IMR-90 (cell line): ENCODE measurements at regions not wholly inside any gene's neighbourhood (a gene's known extent, or its start where the extent isn't known, plus 50 kb on each side); places are given as distances from the start of the nearest gene placed in this dataset.

Experiments used
- ATAC-seq: fragments of 200-7000 bp; cut with Tn5 transposase; 2 replicates; pipeline ENCODE4 v1.9.1; 2020; ENCODE audit warnings: low read depth, mild to moderate bottlenecking, moderate library complexity
- BruUV-seq: library from RNA; stranded (reverse); fragments of 400-500 nt; replicated peaks from 2 replicates; lab custom pipeline; 2021; lab: Mats Ljungman, UMichigan
- CTCF ChIA-PET: fragments of 300-600 bp; formaldehyde crosslinking; extraction: SDS; loops from one replicate; lab custom pipeline; 2021; ENCODE audit warnings: antibody characterized with exemption; lab: Yijun Ruan, JAX
- POLR2A ChIA-PET: fragments of 300-600 bp; sonication (Branson Sonifier 250); formaldehyde crosslinking; loops from one replicate; lab custom pipeline; 2022; ENCODE audit warnings: antibody characterized with exemption; ENCODE audit not compliant: unreplicated experiment; lab: Charles Lee
- DNase-seq: peaks from one replicate; pipeline ENCODE4 v3.0.0; 2013
- H2AFZ ChIP-seq: replicated peaks from 2 replicates; pipeline ENCODE3; 2013; ENCODE audit warnings: low read length, mild to moderate bottlenecking; ENCODE audit not compliant: poor library complexity
- H2AK5ac ChIP-seq: 2 replicates; pipeline ENCODE4 v1.6.1; 2013; ENCODE audit warnings: low read depth, low read length, inconsistent platforms
- H2AK9ac ChIP-seq: replicated peaks from 2 replicates; pipeline ENCODE3; 2013; ENCODE audit warnings: mild to moderate bottlenecking, low read depth, low read length, moderate library complexity; ENCODE audit not compliant: poor library complexity
- H2BK120ac ChIP-seq: 2 replicates; pipeline ENCODE4 v1.6.1; 2013; ENCODE audit warnings: low read depth, low read length, inconsistent platforms
- H2BK15ac ChIP-seq: 3 replicates; pipeline ENCODE4 v1.6.1; 2013; ENCODE audit warnings: low read depth, low read length, inconsistent platforms
- H2BK20ac ChIP-seq: 2 replicates; pipeline ENCODE4 v1.6.1; 2013; ENCODE audit warnings: low read depth, mild to moderate bottlenecking, inconsistent platforms, low read length, moderate library complexity
- H2BK5ac ChIP-seq: 2 replicates; pipeline ENCODE4 v1.6.1; 2013; ENCODE audit warnings: mild to moderate bottlenecking, low read depth, low read length, inconsistent platforms; ENCODE audit not compliant: poor library complexity, severe bottlenecking
- H3K14ac ChIP-seq: replicated peaks from 2 replicates; pipeline ENCODE4 v1.6.1; 2013; ENCODE audit warnings: low read depth, low read length, inconsistent platforms
- H3K18ac ChIP-seq: 2 replicates; pipeline ENCODE4 v1.6.1; 2013; ENCODE audit warnings: low read depth, low read length, control low read depth
- H3K23ac ChIP-seq: 2 replicates; pipeline ENCODE4 v1.6.1; 2013; ENCODE audit warnings: low read depth, low read length, inconsistent platforms
- H3K27ac ChIP-seq: 2 replicates; pipeline ENCODE4 v1.5.1; 2013; ENCODE audit warnings: mild to moderate bottlenecking, control low read depth, low read length; ENCODE audit not compliant: insufficient read depth
- H3K27me3 ChIP-seq: 2 replicates; pipeline ENCODE4 v1.6.1; 2013; ENCODE audit warnings: low read length; ENCODE audit not compliant: control insufficient read depth, insufficient read depth
- H3K36me3 ChIP-seq: 2 replicates; pipeline ENCODE4 v1.6.1; 2013; ENCODE audit warnings: low read length, mixed read lengths; ENCODE audit not compliant: control insufficient read depth, insufficient read depth
- H3K4ac ChIP-seq: 2 replicates; pipeline ENCODE4 v1.6.1; 2013; ENCODE audit warnings: low read depth, low read length, inconsistent platforms
- H3K4me1 ChIP-seq: 2 replicates; pipeline ENCODE4 v1.6.1; 2013; ENCODE audit warnings: low read length, mixed read lengths; ENCODE audit not compliant: control insufficient read depth, insufficient read depth
- H3K4me2 ChIP-seq: 2 replicates; pipeline ENCODE4 v1.6.1; 2013; ENCODE audit warnings: low read depth, mild to moderate bottlenecking, control low read depth, low read length, moderate library complexity
- H3K4me3 ChIP-seq: 2 replicates; pipeline ENCODE4 v1.5.1; 2013; ENCODE audit warnings: low read depth, mild to moderate bottlenecking, control low read depth, low read length, moderate library complexity; ENCODE audit not compliant: insufficient read depth
- H3K56ac ChIP-seq: 2 replicates; pipeline ENCODE4 v1.6.1; 2013; ENCODE audit warnings: low read length, inconsistent platforms; ENCODE audit not compliant: insufficient read depth; ENCODE audit errors: extremely low read depth
- H3K79me1 ChIP-seq, 2 experiments: 2 replicates each; pipeline ENCODE4 v1.6.1; 2013; ENCODE audit warnings: low read length in 2 of 2, inconsistent platforms in 1 of 2, low read depth in 1 of 2
- H3K9ac ChIP-seq: 2 replicates; pipeline ENCODE4 v1.6.1; 2013; ENCODE audit warnings: low read depth, low read length, control low read depth
- H3K9me1 ChIP-seq: 2 replicates; pipeline ENCODE4 v1.6.1; 2013; ENCODE audit warnings: low read length, inconsistent platforms; ENCODE audit not compliant: insufficient read depth
- H3K9me3 ChIP-seq: 2 replicates; pipeline ENCODE4 v1.6.1; 2013; ENCODE audit warnings: low read length; ENCODE audit not compliant: control insufficient read depth, insufficient read depth
- H4K20me1 ChIP-seq: 2 replicates; pipeline ENCODE4 v1.6.1; 2013; ENCODE audit warnings: low read length, inconsistent platforms; ENCODE audit not compliant: insufficient read depth
- H4K5ac ChIP-seq: 2 replicates; pipeline ENCODE4 v1.6.1; 2013; ENCODE audit warnings: mild to moderate bottlenecking, low read depth, low read length, control low read depth
- H4K8ac ChIP-seq, 2 experiments: 2 replicates each; pipeline ENCODE4 v1.6.1; 2013; ENCODE audit warnings: low read depth in 2 of 2, low read length in 2 of 2, control low read depth in 1 of 2, inconsistent platforms in 1 of 2
- H4K91ac ChIP-seq: 2 replicates; pipeline ENCODE4 v1.6.1; 2013; ENCODE audit warnings: low read depth, low read length, inconsistent platforms; ENCODE audit not compliant: insufficient read depth
- MAZ ChIP-seq: IDR thresholded peaks from 2 replicates; pipeline ENCODE4 v1.6.1; 2012; ENCODE audit warnings: low read depth, mild to moderate bottlenecking, low read length, improper control_type of control experiment, moderate library complexity, borderline replicate concordance
- NFE2L2 ChIP-seq: fragments of 150-350 bp; IDR thresholded peaks from 2 replicates; pipeline ENCODE4 v1.6.1; 2016; ENCODE audit warnings: low read depth, mild to moderate bottlenecking, low read length
- RCOR1 ChIP-seq: IDR thresholded peaks from 2 replicates; pipeline ENCODE4 v1.6.1; 2012; ENCODE audit warnings: mild to moderate bottlenecking, low read length, improper control_type of control experiment; ENCODE audit not compliant: insufficient replicate concordance
- SMC3 ChIP-seq: fragments of 150-350 bp; IDR thresholded peaks from 2 replicates; pipeline ENCODE4 v1.6.1; 2016; ENCODE audit warnings: low read depth, mild to moderate bottlenecking, antibody characterized with exemption, low read length, moderate library complexity
- WGBS, 2 experiments: methylation state at CpG; one replicate each; pipeline versions ENCODE4 v1.1.5 to v1.1.7; 2013; ENCODE audit warnings: missing lambda C conversion rate in 2 of 2; ENCODE audit not compliant: insufficient read length in 1 of 2; ENCODE audit errors: extremely low coverage in 2 of 2; 5-methylcytosine and 5-hydroxymethylcytosine counted together
- dilution Hi-C: fragments of 300-500 bp; cut with HindIII; formaldehyde crosslinking; loops from one replicate; pipeline ENCODE4 v1.14.3; 2018; ENCODE audit warnings: low sequenced_read_pairs; ENCODE audit not compliant: unreplicated experiment
- in situ Hi-C: fragments of 300-500 bp; cut with MboI; formaldehyde crosslinking; loops from 3 replicates; pipeline ENCODE4 v1.14.3; 2019; ENCODE audit warnings: low sequenced_read_pairs, inconsistent platforms, mixed read lengths
- intact Hi-C: fragments of 100-400 bp; cut with micrococcal nuclease; formaldehyde crosslinking; loops from 2 replicates; pipeline ENCODE4 v1.10.0; 2022

DNA sequence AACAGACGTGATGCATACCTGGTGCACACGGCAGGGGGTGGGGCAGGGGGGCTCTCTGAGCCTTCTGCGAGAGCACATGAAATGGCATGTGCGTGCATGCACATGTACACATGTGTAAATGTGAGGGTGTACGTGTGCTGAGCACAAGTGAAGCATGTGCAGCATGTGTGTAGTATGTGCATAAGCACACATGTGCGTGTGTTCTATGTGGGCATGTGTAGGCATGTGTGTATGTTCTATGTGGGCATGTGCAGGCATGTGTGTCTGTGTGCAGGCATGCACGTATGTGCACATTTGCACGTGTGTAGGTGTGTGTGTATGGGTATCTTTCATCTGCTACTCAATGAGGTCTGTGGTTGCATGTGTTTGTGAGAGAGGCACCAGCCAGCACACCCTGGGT is 371.2 kb downstream of the CTTN start:
- H3K4ac ChIP-seq: no peak overlapping the region
- no peak overlapping the region for H3K4me3 ChIP-seq
- H2BK20ac ChIP-seq: no peak overlapping the region
- no peaks in the 10 kb centered on the region for H3K4me1 ChIP-seq
- H3K79me1 ChIP-seq: no peaks in the 10 kb centered on the region
- H3K27me3 ChIP-seq: no peaks in the 10 kb centered on the region
- no peak overlapping the region for H2BK120ac ChIP-seq
- no peak overlapping the region for H2BK5ac ChIP-seq
- H2AFZ ChIP-seq: peak overlapping the region; percentile 39
- H3K9me3 ChIP-seq: no peaks in the 10 kb centered on the region; the same call in 1 of the 2 replicates
- H4K91ac ChIP-seq: no peak overlapping the region
- no peak overlapping the region for H4K5ac ChIP-seq
- no peaks in the 10 kb centered on the region for H3K9me1 ChIP-seq
- intact Hi-C loops (no loop called here), in situ Hi-C loops (no loop called here), dilution Hi-C loops (no loop called here)
- no peak for TF ChIP-seq MAZ
- no peak for TF ChIP-seq RCOR1
- no peak for TF ChIP-seq SMC3
- TF ChIP-seq NFE2L2: no peak
- BruUV-seq: no TSS peak
- H3K18ac ChIP-seq: no peak overlapping the region
- POLR2A ChIA-PET: no interaction called here
- H2BK15ac ChIP-seq: no peak overlapping the region
- H2AK9ac ChIP-seq: no peak overlapping the region
- 70% methylated on average over 5 of the region's 8 CpGs; no CpG with 5 or more reads in 1 of the 2 experiments for WGBS, 2 experiments
- no peaks in the 10 kb centered on the region; the same call in 1 of the 2 replicates for H4K20me1 ChIP-seq
- CTCF ChIA-PET: no interaction called here
- ATAC-seq (no peak), DNase-seq (no peak)
- H3K4me2 ChIP-seq: no peak overlapping the region
- no peak overlapping the region for H3K23ac ChIP-seq
- H3K14ac ChIP-seq: no peak overlapping the region
- no peak overlapping the region for H2AK5ac ChIP-seq
- H3K56ac ChIP-seq: no peak overlapping the region
- H3K36me3 ChIP-seq: no peaks in the 10 kb centered on the region; the same call in 1 of the 2 replicates
- no peak overlapping the region for H4K8ac ChIP-seq
- H3K27ac ChIP-seq: no peak overlapping the region
- no peak overlapping the region for H3K9ac ChIP-seq
